Neural cell (in vitro differentiated cells): ENCODE measurements at regions not wholly inside any gene's neighbourhood (a gene's known extent, or its start where the extent isn't known, plus 50 kb on each side); places are given as distances from the start of the nearest gene placed in this dataset.

Experiments used
- CTCF ChIP-seq: fragments of 450-650 bp; IDR thresholded peaks from 2 replicates; pipeline ENCODE4 v1.5.1; 2014; ENCODE audit warnings: antibody characterized with exemption, mild to moderate bottlenecking, moderate library complexity; ENCODE audit not compliant: poor library complexity, severe bottlenecking
- EZH2 ChIP-seq: fragments of 200-600, 300-800 bp; shearing (Covaris generic), sonication (generic); IDR thresholded peaks from 2 replicates; pipeline ENCODE4 v1.6.1; 2014; ENCODE audit warnings: antibody characterized with exemption, low read length, borderline replicate concordance, mild to moderate bottlenecking; ENCODE audit not compliant: insufficient read depth, poor library complexity, severe bottlenecking
- MXI1 ChIP-seq: fragments of 450-650 bp; conservative IDR thresholded peaks from 2 replicates; pipeline ENCODE4 v1.6.1; 2014; ENCODE audit warnings: antibody characterized with exemption, mild to moderate bottlenecking; ENCODE audit not compliant: poor library complexity, severe bottlenecking
- POLR2AphosphoS5 ChIP-seq: IDR thresholded peaks from 2 replicates; pipeline ENCODE4 v1.6.1; 2012
- REST ChIP-seq: IDR thresholded peaks from 2 replicates; pipeline ENCODE4 v1.6.1; 2012; ENCODE audit warnings: borderline replicate concordance
- SMC3 ChIP-seq: fragments of 450-650 bp; conservative IDR thresholded peaks from 2 replicates; pipeline ENCODE4 v1.6.1; 2014; ENCODE audit warnings: antibody characterized with exemption, mild to moderate bottlenecking, moderate library complexity; ENCODE audit not compliant: poor library complexity

- TF ChIP-seq CTCF (no peak), REST (no peak), EZH2 (no peak), SMC3 (no peak), POLR2AphosphoS5 (no peak), MXI1 (no peak)
Observed at GRCh38 chr20:12289465-12289864, 371.8 kb downstream of the BTBD3 start.
